ENCODE measurements at regions not wholly inside any gene's neighbourhood (a gene's known extent, or its start where the extent isn't known, plus 50 kb on each side); places are given as distances from the start of the nearest gene placed in this dataset.

GRCh38 chr10:9654261-9654660 lies 1363.4 kb upstream of the CELF2 start:
- Mint-ChIP-seq H3K4me1 (ENCODE audit: low read depth, unreplicated experiment) (no peaks in the 10 kb centered on the region), H3K36me3 (ENCODE audit: low read depth, unreplicated experiment) (no peaks in the 10 kb centered on the region), H3K4me3 (ENCODE audit: unreplicated experiment) (no peak overlapping the region), H3K27me3 (ENCODE audit: low read depth, unreplicated experiment) (no peaks in the 10 kb centered on the region), H3K27ac (ENCODE audit: unreplicated experiment) (no peak overlapping the region), H3K9me3 (ENCODE audit: unreplicated experiment) (no peaks in the 10 kb centered on the region)
- Histone ChIP-seq H3K4me1 (ENCODE audit: insufficient read depth, low read length) (no peaks in the 10 kb centered on the region), H2AFZ (ENCODE audit: low read depth, low read length) (no peak overlapping the region), H3K27ac (ENCODE audit: low read depth, low read length) (no peak overlapping the region), H3K9ac (ENCODE audit: low read length) (no peak overlapping the region), H3K36me3 (ENCODE audit: insufficient read depth, low read length) (no peaks in the 10 kb centered on the region), H4K20me1 (ENCODE audit: insufficient read depth, low read length) (no peaks in the 10 kb centered on the region), H3K4me3 (ENCODE audit: insufficient read depth, low read depth, low read length) (no peak overlapping the region), H3K9me3 (ENCODE audit: insufficient read depth, low read depth, low read length) (no peaks in the 10 kb centered on the region), H3K27me3 (ENCODE audit: insufficient read depth, low read length) (no peaks in the 10 kb centered on the region), H3K4me2 (ENCODE audit: low read length) (no peak overlapping the region), H3K79me2 (ENCODE audit: insufficient read depth, low read length) (no peaks in the 10 kb centered on the region)
- TF ChIP-seq EZH2 (IDR thresholded peaks at IDR 0.05; ENCODE audit: insufficient read depth, low read length) = no peak
- no peak for TF ChIP-seq CTCF (IDR thresholded peaks at IDR 0.05; ENCODE audit: insufficient read depth, low read depth, low read length)
- DNase-seq (ENCODE audit: low read depth) (no peak), FAIRE-seq (no peak)

- Histone ChIP-seq H3K27ac (ENCODE audit: low read depth, low read length) (no peak overlapping the region), H3K4me1 (ENCODE audit: insufficient read depth, low read length) (no peaks in the 10 kb centered on the region), H3K36me3 (ENCODE audit: insufficient read depth, low read length) (no peaks in the 10 kb centered on the region), H4K20me1 (ENCODE audit: insufficient read depth, low read length) (no peaks in the 10 kb centered on the region), H3K9me3 (ENCODE audit: insufficient read depth, low read depth, low read length) (no peaks in the 10 kb centered on the region), H3K9ac (ENCODE audit: low read length) (no peak overlapping the region), H3K79me2 (ENCODE audit: insufficient read depth, low read length) (no peaks in the 10 kb centered on the region), H3K4me2 (ENCODE audit: low read length) (no peak overlapping the region), H2AFZ (ENCODE audit: low read depth, low read length) (no peak overlapping the region), H3K27me3 (ENCODE audit: insufficient read depth, low read length) (no peaks in the 10 kb centered on the region), H3K4me3 (ENCODE audit: insufficient read depth, low read depth, low read length) (no peak overlapping the region)
- no peaks in the 10 kb centered on the region for H3K27me3 Mint-ChIP-seq (ENCODE audit: low read depth, unreplicated experiment)
- H3K4me1 Mint-ChIP-seq (ENCODE audit: low read depth, unreplicated experiment) = no peaks in the 10 kb centered on the region
- FAIRE-seq (no peak), DNase-seq (ENCODE audit: low read depth) (no peak)
- no peak overlapping the region for H3K4me3 Mint-ChIP-seq (ENCODE audit: unreplicated experiment)
- H3K9me3 Mint-ChIP-seq (ENCODE audit: unreplicated experiment) = no peaks in the 10 kb centered on the region
- no peak for TF ChIP-seq EZH2 (IDR thresholded peaks at IDR 0.05; ENCODE audit: insufficient read depth, low read length)
- no peak overlapping the region for H3K27ac Mint-ChIP-seq (ENCODE audit: unreplicated experiment)
- H3K36me3 Mint-ChIP-seq (ENCODE audit: low read depth, unreplicated experiment) = no peaks in the 10 kb centered on the region
Measured at GRCh38 chr10:9656386-9656785, 1361.3 kb upstream of the CELF2 start.

- no peak overlapping the region for H3K27ac Mint-ChIP-seq (ENCODE audit: unreplicated experiment)
- Histone ChIP-seq H3K4me1 (ENCODE audit: insufficient read depth, low read length) (no peaks in the 10 kb centered on the region), H4K20me1 (ENCODE audit: insufficient read depth, low read length) (no peaks in the 10 kb centered on the region), H3K9me3 (ENCODE audit: insufficient read depth, low read depth, low read length) (no peaks in the 10 kb centered on the region), H3K4me3 (ENCODE audit: insufficient read depth, low read depth, low read length) (no peak overlapping the region), H3K79me2 (ENCODE audit: insufficient read depth, low read length) (no peaks in the 10 kb centered on the region), H3K36me3 (ENCODE audit: insufficient read depth, low read length) (no peaks in the 10 kb centered on the region), H3K27ac (ENCODE audit: low read depth, low read length) (no peak overlapping the region), H2AFZ (ENCODE audit: low read depth, low read length) (no peak overlapping the region), H3K9ac (ENCODE audit: low read length) (no peak overlapping the region), H3K27me3 (ENCODE audit: insufficient read depth, low read length) (no peaks in the 10 kb centered on the region), H3K4me2 (ENCODE audit: low read length) (no peak overlapping the region)
- DNase-seq (ENCODE audit: low read depth) (no peak), FAIRE-seq (no peak)
- H3K27me3 Mint-ChIP-seq (ENCODE audit: low read depth, unreplicated experiment) = no peaks in the 10 kb centered on the region
- H3K4me3 Mint-ChIP-seq (ENCODE audit: unreplicated experiment) = no peak overlapping the region
- no peaks in the 10 kb centered on the region for H3K9me3 Mint-ChIP-seq (ENCODE audit: unreplicated experiment)
- no peaks in the 10 kb centered on the region for H3K4me1 Mint-ChIP-seq (ENCODE audit: low read depth, unreplicated experiment)
- TF ChIP-seq EZH2 (IDR thresholded peaks at IDR 0.05; ENCODE audit: insufficient read depth, low read length) (no peak), CTCF (IDR thresholded peaks at IDR 0.05; ENCODE audit: insufficient read depth, low read depth, low read length) (no peak)
- H3K36me3 Mint-ChIP-seq (ENCODE audit: low read depth, unreplicated experiment) = no peaks in the 10 kb centered on the region
Measured at GRCh38 chr10:9656996-9657395, 1360.7 kb upstream of the CELF2 start.
